ENCODE measurements at regions not wholly inside any gene's neighbourhood (a gene's known extent, or its start where the extent isn't known, plus 50 kb on each side); places are given as distances from the start of the nearest gene placed in this dataset.

DNA sequence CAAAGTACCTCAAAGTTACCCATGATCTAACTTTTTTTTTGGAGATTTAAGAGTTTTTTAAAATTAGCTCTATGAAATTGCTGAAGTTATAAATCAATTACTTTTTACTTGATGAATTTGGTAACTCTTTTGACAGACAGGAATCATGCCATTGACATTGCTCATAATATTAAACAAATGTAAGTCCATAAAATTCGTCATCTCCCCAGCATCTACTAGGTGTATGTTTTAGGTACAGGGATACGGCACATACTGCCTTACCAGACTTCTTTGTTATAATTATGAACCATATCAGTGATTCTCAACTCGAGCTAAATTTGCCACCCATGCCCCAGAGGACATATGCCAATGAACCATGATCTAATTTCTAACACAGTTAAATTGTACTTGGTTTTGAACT lies 247.5 kb upstream of the TGFBR2 start:
- no peak overlapping the region for H3K27ac ChIP-seq
- H3K27me3 ChIP-seq, result no peaks in the 10 kb centered on the region
- peaks cover 6% of the 10 kb centered on the region for H3K27me3 Mint-ChIP-seq (ENCODE audit: insufficient read depth, low read depth)
- H4K20me1 ChIP-seq (ENCODE audit: low read depth), result no peaks in the 10 kb centered on the region
- no peaks in the 10 kb centered on the region for H3K9me3 ChIP-seq (ENCODE audit: low read depth)
- no peaks in the 10 kb centered on the region for H3K9me3 Mint-ChIP-seq
- no peaks in the 10 kb centered on the region for H3K79me2 ChIP-seq (ENCODE audit: low read depth)
- no peaks in the 10 kb centered on the region for H3K36me3 ChIP-seq
- peaks cover 3% of the 10 kb centered on the region for H3K4me1 ChIP-seq
- no peak overlapping the region for H3K4me2 ChIP-seq
- no peak overlapping the region for H2AFZ ChIP-seq (replicated peaks)
- no peak overlapping the region for H3K27ac Mint-ChIP-seq
- H3K4me1 Mint-ChIP-seq, result peaks cover 31% of the 10 kb centered on the region
- TF ChIP-seq EZH2 (IDR thresholded peaks at IDR 0.05) (no peak), EZH2phosphoT487 (IDR thresholded peaks at IDR 0.05) (no peak)
- TF ChIP-seq, protein P1, sequence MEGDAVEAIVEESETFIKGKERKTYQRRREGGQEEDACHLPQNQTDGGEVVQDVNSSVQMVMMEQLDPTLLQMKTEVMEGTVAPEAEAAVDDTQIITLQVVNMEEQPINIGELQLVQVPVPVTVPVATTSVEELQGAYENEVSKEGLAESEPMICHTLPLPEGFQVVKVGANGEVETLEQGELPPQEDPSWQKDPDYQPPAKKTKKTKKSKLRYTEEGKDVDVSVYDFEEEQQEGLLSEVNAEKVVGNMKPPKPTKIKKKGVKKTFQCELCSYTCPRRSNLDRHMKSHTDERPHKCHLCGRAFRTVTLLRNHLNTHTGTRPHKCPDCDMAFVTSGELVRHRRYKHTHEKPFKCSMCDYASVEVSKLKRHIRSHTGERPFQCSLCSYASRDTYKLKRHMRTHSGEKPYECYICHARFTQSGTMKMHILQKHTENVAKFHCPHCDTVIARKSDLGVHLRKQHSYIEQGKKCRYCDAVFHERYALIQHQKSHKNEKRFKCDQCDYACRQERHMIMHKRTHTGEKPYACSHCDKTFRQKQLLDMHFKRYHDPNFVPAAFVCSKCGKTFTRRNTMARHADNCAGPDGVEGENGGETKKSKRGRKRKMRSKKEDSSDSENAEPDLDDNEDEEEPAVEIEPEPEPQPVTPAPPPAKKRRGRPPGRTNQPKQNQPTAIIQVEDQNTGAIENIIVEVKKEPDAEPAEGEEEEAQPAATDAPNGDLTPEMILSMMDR (IDR thresholded peaks at IDR 0.05), result no peak
- H3F3A ChIP-seq (ENCODE audit: low read depth), result no peaks in the 10 kb centered on the region
- H3K4me3 ChIP-seq, result no peak overlapping the region
- no peak overlapping the region for H3K4me3 Mint-ChIP-seq
- DNase-seq (ENCODE audit: low spot score), result no peak
- H3K9ac ChIP-seq, result no peak overlapping the region
- H3K36me3 Mint-ChIP-seq, result no peaks in the 10 kb centered on the region

GRCh38 chr3:30368978-30369377 lies 237.4 kb upstream of the TGFBR2 start:
- Mint-ChIP-seq H3K27me3 (ENCODE audit: insufficient read depth, low read depth) (no peaks in the 10 kb centered on the region), H3K9me3 (no peaks in the 10 kb centered on the region), H3K4me3 (no peak overlapping the region), H3K27ac (no peak overlapping the region), H3K4me1 (peaks cover 2% of the 10 kb centered on the region), H3K36me3 (no peaks in the 10 kb centered on the region)
- H3K27me3 ChIP-seq, result no peaks in the 10 kb centered on the region
- no peaks in the 10 kb centered on the region for H3K9me3 ChIP-seq (ENCODE audit: low read depth)
- no peaks in the 10 kb centered on the region for H4K20me1 ChIP-seq (ENCODE audit: low read depth)
- no peaks in the 10 kb centered on the region for H3F3A ChIP-seq (ENCODE audit: low read depth)
- no peak overlapping the region for H3K27ac ChIP-seq
- H2AFZ ChIP-seq (replicated peaks), result no peak overlapping the region
- no peak overlapping the region for H3K4me3 ChIP-seq
- no peak overlapping the region for H3K4me2 ChIP-seq
- TF ChIP-seq EZH2phosphoT487 (IDR thresholded peaks at IDR 0.05), result no peak
- no peak for TF ChIP-seq EZH2 (IDR thresholded peaks at IDR 0.05)
- TF ChIP-seq, protein P1 (IDR thresholded peaks at IDR 0.05), result no peak
- H3K4me1 ChIP-seq, result no peaks in the 10 kb centered on the region
- H3K36me3 ChIP-seq, result no peaks in the 10 kb centered on the region
- no peak overlapping the region for H3K9ac ChIP-seq
- no peaks in the 10 kb centered on the region for H3K79me2 ChIP-seq (ENCODE audit: low read depth)
- DNase-seq (ENCODE audit: low spot score), result no peak

- H3K27ac Mint-ChIP-seq, result no peak overlapping the region
- no peak for DNase-seq (ENCODE audit: low spot score)
- H3K4me1 ChIP-seq, result no peaks in the 10 kb centered on the region
- no peaks in the 10 kb centered on the region for H3K79me2 ChIP-seq (ENCODE audit: low read depth)
- no peaks in the 10 kb centered on the region for H3K36me3 ChIP-seq
- no peak overlapping the region for H3K4me3 Mint-ChIP-seq
- no peaks in the 10 kb centered on the region for H3K9me3 ChIP-seq (ENCODE audit: low read depth)
- H3K4me3 ChIP-seq, result no peak overlapping the region
- H3K9me3 Mint-ChIP-seq, result no peaks in the 10 kb centered on the region
- no peak for TF ChIP-seq EZH2phosphoT487 (IDR thresholded peaks at IDR 0.05)
- TF ChIP-seq, protein P1 (IDR thresholded peaks at IDR 0.05), result no peak
- TF ChIP-seq EZH2 (IDR thresholded peaks at IDR 0.05), result no peak
- no peak overlapping the region for H3K4me2 ChIP-seq
- H3K27me3 Mint-ChIP-seq (ENCODE audit: insufficient read depth, low read depth), result no peaks in the 10 kb centered on the region
- H3K36me3 Mint-ChIP-seq, result no peaks in the 10 kb centered on the region
- no peak overlapping the region for H2AFZ ChIP-seq (replicated peaks)
- no peaks in the 10 kb centered on the region for H4K20me1 ChIP-seq (ENCODE audit: low read depth)
- H3F3A ChIP-seq (ENCODE audit: low read depth), result no peaks in the 10 kb centered on the region
- no peak overlapping the region for H3K9ac ChIP-seq
- no peak overlapping the region for H3K27ac ChIP-seq
- peaks cover 2% of the 10 kb centered on the region for H3K4me1 Mint-ChIP-seq
- H3K27me3 ChIP-seq, result no peaks in the 10 kb centered on the region
These were observed 235.6 kb upstream of the TGFBR2 start for GRCh38 chr3:30370681-30371271.

All from neural progenitor cell (in vitro differentiated cells).